ENCODE measurements at regions not wholly inside any gene's neighbourhood (a gene's known extent, or its start where the extent isn't known, plus 50 kb on each side); places are given as distances from the start of the nearest gene placed in this dataset.

DNA sequence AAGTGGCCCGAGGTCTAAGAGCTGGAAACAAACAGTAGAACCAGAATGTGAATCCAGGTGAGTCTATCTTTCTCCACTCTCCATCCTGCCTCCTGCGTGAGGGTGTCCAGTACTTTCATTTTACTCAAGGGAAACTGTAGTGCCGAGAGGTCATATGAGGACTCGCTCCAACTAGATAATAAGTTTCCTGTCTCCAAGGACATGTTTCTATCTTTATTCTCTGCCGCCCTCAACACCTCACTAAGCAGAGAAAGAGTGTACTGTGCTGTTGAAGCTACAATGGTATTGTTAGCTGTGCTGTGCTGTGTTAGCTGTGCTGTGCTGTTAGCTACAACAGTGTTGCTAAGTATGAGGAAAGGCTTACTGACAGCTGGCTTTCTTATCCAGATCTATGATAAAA is 137.9 kb upstream of the COL8A1 start:
- no peak for DNase-seq (ENCODE audit: low spot score)

- peak; percentile 67 for DNase-seq (ENCODE audit: low spot score)
These were observed 138.9 kb upstream of the COL8A1 start for GRCh38 chr3:99499235-99500158.

DNA sequence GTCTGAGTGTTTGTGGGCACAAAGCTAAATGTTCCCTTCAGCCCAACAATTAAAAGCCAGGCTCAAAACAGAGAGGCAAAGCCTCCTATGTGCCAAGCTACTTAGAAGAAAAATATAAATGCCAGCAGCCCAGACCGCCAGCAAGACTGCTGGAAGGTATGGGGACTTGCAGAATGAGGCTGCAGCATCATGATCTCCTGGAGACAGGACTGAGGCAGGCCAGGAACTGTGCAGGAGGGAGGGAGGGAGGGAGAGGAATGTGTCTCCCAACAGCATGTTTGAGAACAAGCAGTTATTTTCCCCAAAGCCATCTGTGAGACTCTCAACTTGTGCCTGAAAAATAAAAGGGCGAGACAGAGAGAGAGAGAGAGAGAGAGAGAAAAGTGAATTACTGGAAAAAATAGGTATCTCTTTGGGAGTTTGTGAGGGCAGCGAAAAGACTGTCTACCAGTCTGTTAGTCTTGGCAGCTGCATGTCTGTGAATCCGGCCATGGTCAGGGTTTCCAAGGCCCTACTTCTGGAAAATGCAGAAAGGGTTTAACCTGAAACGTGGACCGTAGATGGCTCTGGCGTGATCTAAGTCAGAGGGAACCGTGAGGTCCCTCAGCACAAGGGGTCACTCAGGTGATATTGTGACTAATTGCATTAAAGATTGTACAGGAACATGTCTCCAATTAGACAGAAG is 139.7 kb upstream of the COL8A1 start:
- DNase-seq (ENCODE audit: low spot score), result no peak

- DNase-seq (ENCODE audit: low spot score), result no peak
These were observed 150.5 kb upstream of the COL8A1 start for GRCh38 chr3:99487894-99488293.

GRCh38 chr3:99485286-99485685 is 153.1 kb upstream of the COL8A1 start:
- no peak for DNase-seq (ENCODE audit: low spot score)

- DNase-seq (ENCODE audit: low spot score), result no peak
These were observed 153.5 kb upstream of the COL8A1 start for GRCh38 chr3:99484871-99485270.

- no peak for DNase-seq (ENCODE audit: low spot score)
These were observed 154.6 kb upstream of the COL8A1 start for GRCh38 chr3:99483841-99484240.

DNA sequence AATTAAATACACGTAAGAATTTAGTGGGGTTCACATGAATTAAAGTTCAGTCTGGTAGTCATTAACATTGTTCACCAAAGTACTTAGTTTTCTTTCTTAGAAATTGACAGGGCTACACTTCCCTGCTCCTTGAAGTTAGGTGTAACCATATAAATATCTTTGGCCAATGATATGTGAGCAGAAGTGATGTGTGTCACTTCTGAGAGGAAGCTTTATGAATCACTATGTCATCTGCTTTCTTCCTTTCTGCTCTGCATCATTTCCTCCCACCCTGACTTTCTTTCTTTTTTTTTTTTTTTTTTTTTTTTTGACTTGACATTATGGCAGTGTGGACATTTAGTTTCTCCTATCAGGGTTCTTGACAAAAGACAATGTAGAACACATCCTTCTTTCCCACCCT is 156.2 kb upstream of the COL8A1 start:
- no peak for DNase-seq (ENCODE audit: low spot score)

DNA sequence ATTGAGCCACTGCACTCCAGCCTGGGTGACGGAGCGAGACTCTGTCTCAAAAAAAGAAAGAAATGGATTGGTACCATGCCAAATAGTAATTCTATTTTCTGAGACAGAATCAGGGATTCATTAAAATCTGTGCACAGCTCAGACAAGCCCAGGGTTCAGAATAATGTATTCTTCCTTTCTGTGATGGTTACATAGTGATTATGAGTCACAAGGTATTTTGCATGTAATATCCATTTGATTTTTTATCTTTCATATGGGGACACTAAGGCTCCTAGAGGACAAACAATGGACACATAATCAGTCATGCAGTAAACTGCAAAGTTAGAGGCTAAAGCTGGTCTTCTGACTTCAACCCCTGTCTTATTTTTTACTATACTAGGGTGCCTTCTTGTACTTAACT is 156.8 kb upstream of the COL8A1 start:
- DNase-seq (ENCODE audit: low spot score), result no peak

DNA sequence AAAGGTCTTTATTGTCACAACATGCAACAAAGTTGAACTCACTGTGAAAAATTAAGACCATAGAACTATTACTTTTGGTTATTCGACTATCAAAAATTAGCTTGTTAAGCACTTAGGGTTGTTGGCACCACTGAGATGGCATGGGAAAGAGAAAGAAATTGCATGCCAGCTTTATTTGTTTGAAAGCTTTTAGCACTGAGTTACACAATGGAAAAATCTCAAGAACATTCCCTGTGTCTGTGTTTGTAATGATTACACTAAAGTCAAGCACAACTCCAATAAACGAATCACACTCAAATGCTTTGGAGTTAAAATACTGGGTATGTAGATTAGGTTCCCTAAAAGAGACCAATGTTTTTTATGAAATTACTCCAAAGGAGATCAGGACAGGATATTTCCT is 158.6 kb upstream of the COL8A1 start:
- DNase-seq (ENCODE audit: low spot score), result no peak

- no peak for DNase-seq (ENCODE audit: low spot score)
These were observed 160.7 kb upstream of the COL8A1 start for GRCh38 chr3:99477650-99478049.

DNA sequence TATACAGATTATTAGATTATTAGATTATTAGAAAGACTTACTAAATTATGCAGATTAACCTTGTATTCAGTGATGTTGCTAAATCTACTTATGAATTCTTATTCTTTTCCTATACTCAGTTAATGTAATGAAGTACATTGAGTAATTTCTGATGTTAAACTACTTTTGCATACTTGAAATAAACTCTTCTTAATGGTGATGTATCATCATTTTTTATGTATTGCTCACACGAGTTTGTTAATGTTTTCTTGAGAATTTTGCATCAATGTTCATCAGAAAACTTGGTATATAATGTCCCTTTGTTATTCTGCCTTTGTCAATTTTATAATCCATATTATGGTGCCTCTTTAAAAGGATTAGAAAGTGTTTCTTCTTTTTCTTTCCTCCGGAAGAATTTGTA is 163.2 kb upstream of the COL8A1 start:
- no peak for DNase-seq (ENCODE audit: low spot score)

- DNase-seq (ENCODE audit: low spot score), result no peak
These were observed 163.6 kb upstream of the COL8A1 start for GRCh38 chr3:99474776-99475175.

GRCh38 chr3:99473321-99473751 is 165.1 kb upstream of the COL8A1 start:
- no peak for DNase-seq (ENCODE audit: low spot score)

DNA sequence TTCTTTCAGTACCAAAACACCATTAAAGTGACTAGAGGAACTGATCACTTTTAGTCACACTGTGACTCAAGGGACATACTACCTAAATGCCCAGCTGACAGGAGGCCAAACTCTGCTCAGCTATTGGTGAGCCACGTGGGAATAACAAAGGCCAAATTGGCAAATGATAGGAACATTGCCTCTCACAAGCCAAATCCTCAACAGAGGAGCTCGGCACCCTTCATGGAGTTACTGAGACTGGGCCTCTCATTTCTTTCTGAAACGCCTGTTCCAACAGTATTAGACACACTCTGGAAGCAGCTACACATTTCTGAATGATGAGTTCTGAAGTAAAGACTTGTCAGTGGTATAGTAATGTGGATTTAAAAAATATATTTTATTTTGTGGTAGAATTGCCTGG is 166.0 kb upstream of the COL8A1 start:
- DNase-seq (ENCODE audit: low spot score), result no peak

DNA sequence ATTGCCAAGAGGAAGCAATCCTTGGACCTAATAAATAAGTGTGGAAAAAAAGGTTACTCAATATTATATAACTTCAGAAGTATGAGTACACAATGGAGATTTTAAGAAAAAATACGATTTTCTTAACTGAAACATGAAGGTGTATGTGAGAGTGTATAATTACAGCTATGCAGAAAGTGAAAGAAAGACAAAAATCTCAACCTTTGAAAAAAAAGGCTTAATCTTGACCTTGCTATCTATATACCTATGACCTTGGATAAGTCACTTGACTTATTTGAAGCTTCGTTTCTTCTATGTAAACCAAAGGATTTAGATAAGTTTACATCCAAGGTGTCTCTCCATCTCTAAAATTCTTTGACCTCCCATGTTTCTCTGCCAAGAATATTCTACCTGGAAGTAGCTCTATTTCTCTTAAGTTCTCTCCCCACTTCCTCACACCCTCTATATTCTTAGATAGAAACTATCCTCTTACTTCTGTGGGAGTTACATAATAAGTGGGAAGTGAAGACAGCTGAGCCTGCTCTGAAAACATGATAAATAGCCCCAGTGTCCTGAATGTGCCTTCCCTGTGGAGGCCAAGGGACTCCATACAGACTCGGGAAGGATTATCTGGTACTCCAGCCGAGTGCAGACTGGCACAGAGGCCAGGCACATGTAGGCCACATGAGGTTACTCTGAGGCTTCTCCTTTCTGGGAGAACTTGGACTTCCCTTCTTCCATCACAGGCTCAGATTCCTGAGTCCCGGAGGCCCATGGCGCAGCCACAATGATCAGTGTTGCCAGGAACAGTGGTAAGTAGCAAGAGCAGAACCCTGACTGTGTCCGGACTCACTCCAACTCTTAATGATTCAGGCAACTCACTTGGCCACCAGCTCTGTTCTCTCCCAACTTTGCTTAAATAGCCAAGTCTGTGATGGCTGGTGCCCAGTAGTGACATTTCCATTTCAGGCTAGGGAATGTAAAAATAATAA is 166.8 kb upstream of the COL8A1 start:
- no peak for DNase-seq (ENCODE audit: low spot score)

- DNase-seq (ENCODE audit: low spot score), result no peak
These were observed 167.6 kb upstream of the COL8A1 start for GRCh38 chr3:99470841-99471240.

DNA sequence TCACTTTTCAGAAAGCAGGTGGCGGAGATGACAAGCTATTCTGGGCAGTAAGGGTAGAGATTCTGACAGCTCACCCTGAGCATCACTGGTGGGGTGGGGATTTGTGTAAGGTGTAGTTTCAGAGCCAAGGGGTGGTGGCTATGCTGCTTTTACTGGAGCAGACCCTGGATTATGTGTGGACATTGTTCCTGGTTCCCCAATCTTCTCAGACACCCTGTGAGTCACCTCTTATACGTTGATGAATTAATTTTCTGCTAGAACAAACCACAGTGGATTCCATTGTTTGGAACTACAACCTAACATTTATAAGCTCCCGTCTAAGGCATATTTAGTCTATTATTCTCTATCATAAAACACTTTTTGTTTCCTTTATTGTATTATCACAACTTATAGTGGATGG is 169.5 kb upstream of the COL8A1 start:
- DNase-seq (ENCODE audit: low spot score), result no peak

DNA sequence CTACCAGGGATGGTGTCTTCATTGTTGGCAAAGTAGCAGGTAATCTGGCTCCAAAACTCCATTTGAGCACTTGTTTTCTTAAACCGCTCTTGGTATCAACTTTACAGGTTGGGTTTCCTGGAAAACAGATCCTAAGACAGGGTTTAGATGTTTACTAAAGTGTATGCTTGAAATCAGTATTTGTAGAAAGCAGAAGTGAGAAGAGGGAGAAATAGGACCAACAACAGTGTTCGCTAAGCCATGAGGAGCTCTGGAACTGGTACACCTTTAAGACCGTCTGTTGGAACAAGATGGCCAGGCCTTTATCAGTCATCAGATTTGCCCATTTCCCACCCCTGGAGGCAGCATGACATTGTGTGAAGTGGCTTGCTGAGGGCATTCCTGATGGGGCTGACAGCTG is 171.0 kb upstream of the COL8A1 start:
- DNase-seq (ENCODE audit: low spot score), result no peak

- DNase-seq (ENCODE audit: low spot score), result no peak
These were observed 172.1 kb upstream of the COL8A1 start for GRCh38 chr3:99466331-99466730.

DNA sequence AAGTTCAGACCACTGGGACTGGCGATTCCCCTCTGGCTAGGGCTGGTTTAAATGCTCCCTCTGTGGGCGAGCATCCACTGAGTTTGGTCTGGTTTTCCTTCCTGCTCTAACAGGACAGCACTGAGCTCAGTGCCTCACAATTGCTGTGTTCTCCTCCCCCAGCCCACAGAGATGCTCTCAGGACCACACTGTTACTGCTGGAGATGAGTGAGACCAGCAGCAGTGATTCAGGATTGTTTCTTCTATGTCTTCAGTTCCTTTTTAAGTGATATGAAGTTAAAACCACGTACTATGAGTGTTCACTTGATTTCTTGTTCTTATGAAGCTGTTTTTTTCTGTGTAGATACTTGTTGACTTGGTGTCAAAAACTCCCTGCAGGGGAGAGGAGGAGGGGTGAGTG is 180.4 kb upstream of the COL8A1 start:
- DNase-seq (ENCODE audit: low spot score), result no peak

- no peak for DNase-seq (ENCODE audit: low spot score)
These were observed 195.8 kb upstream of the COL8A1 start for GRCh38 chr3:99442599-99442998.

Data from HT-29 (cell line).